ENCODE measurements at regions not wholly inside any gene's neighbourhood (a gene's known extent, or its start where the extent isn't known, plus 50 kb on each side); places are given as distances from the start of the nearest gene placed in this dataset.

DNA sequence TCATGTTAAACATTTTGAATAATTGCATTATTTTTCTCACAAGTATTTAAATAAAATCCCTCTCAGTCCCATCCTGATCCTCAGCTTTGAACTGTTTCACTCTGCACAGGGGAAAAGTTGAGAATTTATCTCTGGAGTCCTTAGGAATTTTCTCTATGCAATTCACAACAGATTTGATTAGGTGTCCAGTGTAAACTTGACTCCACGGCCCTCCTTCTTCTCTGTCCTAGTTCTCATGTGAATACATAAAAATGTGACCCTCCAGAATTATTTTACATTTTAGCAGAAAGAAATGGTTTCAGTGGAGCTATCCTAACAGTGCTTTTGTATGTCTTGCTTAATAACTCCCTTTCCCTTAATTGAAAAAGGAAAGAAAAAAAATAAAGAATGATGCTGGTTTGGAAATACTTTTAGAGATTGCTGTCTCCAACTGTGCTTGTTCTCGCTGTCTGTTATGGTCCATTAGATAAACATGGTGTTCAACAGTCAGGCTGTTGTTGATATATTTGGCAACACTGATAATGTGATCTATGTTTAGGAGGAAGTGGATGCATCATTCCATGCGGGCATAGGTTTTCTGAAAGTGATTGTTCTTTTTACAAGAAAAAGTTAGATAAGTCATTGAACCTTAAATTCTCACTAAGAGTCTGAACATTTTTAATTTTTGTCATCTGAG lies 599.4 kb upstream of the CITED2 start:
- CTCF ChIA-PET (ENCODE audit: low intra/inter-chr PET ratio) = no interaction called here
- DNase-seq (ENCODE audit: extremely low read depth in 1 of 4, low spot score in 3 of 4) (peak in 2 of 4 experiments; percentile 40 to 73), ATAC-seq (peak; percentile 92), FAIRE-seq (peak; percentile 80)
- Histone ChIP-seq H3K36me3 (ENCODE audit: control insufficient read depth, insufficient read depth, low read length) (no peaks in the 10 kb centered on the region), H3K9ac (ENCODE audit: insufficient read depth in 1 of 2, low read depth in 2 of 2, low read length in 2 of 2) (no peak overlapping the region; a peak in 1 of 4 replicates), H3K9me1 (ENCODE audit: control insufficient read depth, insufficient read depth, low read length) (no peaks in the 10 kb centered on the region), H3K79me2 (ENCODE audit: control insufficient read depth, insufficient read depth, low read length) (no peaks in the 10 kb centered on the region), H3K4me1 (replicated peaks in 1 of 2; ENCODE audit: control insufficient read depth in 2 of 2, insufficient read depth in 2 of 2, low read length in 2 of 2) (peaks cover 0 to 9% of the 10 kb centered on the region in 2 experiments; a peak in 2 of 5 replicates), H3K9me3 (replicated peaks; ENCODE audit: control insufficient read depth, insufficient read depth, low read depth, low read length) (no peaks in the 10 kb centered on the region), H4K20me1 (replicated peaks; ENCODE audit: control insufficient read depth, insufficient read depth, low read length) (no peaks in the 10 kb centered on the region), H3K4me3 (no peak overlapping the region), H3K4me2 (ENCODE audit: insufficient read depth, low read length) (no peak overlapping the region), H2AFZ (ENCODE audit: low read depth, low read length) (peak overlapping the region; percentile 41), H3K27ac (ENCODE audit: extremely low read depth, low read depth, low read length) (peak overlapping the region; percentile 45; the same call in 2 of the 3 replicates), H3K27me3 (ENCODE audit: control insufficient read depth in 2 of 2, insufficient read depth in 2 of 2, low read length in 2 of 2) (no peaks in the 10 kb centered on the region)
- 2% methylated on average over 3 of the region's 3 CpGs for WGBS (ENCODE audit: insufficient coverage, low coverage, missing lambda C conversion rate)
- no TSS peak for BruUV-seq (replicated peaks)
- POLR2A ChIA-PET = interaction anchor here (1.2 kb wide), 1 partner anchor 9 kb away, joined by 3 read pairs; no protein-coding TSS in a partner anchor
- in situ Hi-C loops (cut with MboI) = no loop called here
- intact Hi-C loops (cut with micrococcal nuclease) = loop anchor here (5.0 kb wide), 1 partner anchor 37 kb away; no protein-coding TSS in a partner anchor
- TF ChIP-seq TCF7L2 (IDR thresholded peaks at IDR 0.05; ENCODE audit: low read depth, low read length) (no peak), SP1 (CRISPR knock-in tag; IDR thresholded peaks at IDR 0.05) (no peak), EGR1 (conservative IDR thresholded peaks at IDR 0.05) (no peak), RBM17 (IDR thresholded peaks at IDR 0.05; ENCODE audit: borderline replicate concordance, low read depth, low read length) (no peak), GABPB1 (CRISPR knock-in tag; IDR thresholded peaks at IDR 0.05) (no peak), ZNF212 (CRISPR knock-in tag; IDR thresholded peaks at IDR 0.05) (no peak), JUNB (CRISPR knock-in tag; conservative IDR thresholded peaks at IDR 0.05) (no peak), ZFX (CRISPR knock-in tag; IDR thresholded peaks at IDR 0.05) (no peak)
- TF ChIP-seq, protein P1, sequence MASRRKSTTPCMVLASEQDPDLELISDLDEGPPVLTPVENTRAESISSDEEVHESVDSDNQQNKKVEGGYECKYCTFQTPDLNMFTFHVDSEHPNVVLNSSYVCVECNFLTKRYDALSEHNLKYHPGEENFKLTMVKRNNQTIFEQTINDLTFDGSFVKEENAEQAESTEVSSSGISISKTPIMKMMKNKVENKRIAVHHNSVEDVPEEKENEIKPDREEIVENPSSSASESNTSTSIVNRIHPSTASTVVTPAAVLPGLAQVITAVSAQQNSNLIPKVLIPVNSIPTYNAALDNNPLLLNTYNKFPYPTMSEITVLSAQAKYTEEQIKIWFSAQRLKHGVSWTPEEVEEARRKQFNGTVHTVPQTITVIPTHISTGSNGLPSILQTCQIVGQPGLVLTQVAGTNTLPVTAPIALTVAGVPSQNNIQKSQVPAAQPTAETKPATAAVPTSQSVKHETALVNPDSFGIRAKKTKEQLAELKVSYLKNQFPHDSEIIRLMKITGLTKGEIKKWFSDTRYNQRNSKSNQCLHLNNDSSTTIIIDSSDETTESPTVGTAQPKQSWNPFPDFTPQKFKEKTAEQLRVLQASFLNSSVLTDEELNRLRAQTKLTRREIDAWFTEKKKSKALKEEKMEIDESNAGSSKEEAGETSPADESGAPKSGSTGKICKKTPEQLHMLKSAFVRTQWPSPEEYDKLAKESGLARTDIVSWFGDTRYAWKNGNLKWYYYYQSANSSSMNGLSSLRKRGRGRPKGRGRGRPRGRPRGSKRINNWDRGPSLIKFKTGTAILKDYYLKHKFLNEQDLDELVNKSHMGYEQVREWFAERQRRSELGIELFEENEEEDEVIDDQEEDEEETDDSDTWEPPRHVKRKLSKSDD (conservative IDR thresholded peaks at IDR 0.05; ENCODE audit: low read length) = no peak
- TF ChIP-seq, protein P2, sequence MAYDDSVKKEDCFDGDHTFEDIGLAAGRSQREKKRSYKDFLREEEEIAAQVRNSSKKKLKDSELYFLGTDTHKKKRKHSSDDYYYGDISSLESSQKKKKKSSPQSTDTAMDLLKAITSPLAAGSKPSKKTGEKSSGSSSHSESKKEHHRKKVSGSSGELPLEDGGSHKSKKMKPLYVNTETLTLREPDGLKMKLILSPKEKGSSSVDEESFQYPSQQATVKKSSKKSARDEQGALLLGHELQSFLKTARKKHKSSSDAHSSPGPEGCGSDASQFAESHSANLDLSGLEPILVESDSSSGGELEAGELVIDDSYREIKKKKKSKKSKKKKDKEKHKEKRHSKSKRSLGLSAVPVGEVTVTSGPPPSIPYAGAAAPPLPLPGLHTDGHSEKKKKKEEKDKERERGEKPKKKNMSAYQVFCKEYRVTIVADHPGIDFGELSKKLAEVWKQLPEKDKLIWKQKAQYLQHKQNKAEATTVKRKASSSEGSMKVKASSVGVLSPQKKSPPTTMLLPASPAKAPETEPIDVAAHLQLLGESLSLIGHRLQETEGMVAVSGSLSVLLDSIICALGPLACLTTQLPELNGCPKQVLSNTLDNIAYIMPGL (CRISPR knock-in tag; IDR thresholded peaks at IDR 0.05) = no peak
- TF ChIP-seq, protein P3, sequence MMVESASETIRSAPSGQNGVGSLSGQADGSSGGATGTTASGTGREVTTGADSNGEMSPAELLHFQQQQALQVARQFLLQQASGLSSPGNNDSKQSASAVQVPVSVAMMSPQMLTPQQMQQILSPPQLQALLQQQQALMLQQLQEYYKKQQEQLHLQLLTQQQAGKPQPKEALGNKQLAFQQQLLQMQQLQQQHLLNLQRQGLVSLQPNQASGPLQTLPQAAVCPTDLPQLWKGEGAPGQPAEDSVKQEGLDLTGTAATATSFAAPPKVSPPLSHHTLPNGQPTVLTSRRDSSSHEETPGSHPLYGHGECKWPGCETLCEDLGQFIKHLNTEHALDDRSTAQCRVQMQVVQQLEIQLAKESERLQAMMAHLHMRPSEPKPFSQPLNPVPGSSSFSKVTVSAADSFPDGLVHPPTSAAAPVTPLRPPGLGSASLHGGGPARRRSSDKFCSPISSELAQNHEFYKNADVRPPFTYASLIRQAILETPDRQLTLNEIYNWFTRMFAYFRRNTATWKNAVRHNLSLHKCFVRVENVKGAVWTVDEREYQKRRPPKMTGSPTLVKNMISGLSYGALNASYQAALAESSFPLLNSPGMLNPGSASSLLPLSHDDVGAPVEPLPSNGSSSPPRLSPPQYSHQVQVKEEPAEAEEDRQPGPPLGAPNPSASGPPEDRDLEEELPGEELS (CRISPR knock-in tag; IDR thresholded peaks at IDR 0.05; ENCODE audit: borderline replicate concordance) = no peak
- TF ChIP-seq, protein P4, sequence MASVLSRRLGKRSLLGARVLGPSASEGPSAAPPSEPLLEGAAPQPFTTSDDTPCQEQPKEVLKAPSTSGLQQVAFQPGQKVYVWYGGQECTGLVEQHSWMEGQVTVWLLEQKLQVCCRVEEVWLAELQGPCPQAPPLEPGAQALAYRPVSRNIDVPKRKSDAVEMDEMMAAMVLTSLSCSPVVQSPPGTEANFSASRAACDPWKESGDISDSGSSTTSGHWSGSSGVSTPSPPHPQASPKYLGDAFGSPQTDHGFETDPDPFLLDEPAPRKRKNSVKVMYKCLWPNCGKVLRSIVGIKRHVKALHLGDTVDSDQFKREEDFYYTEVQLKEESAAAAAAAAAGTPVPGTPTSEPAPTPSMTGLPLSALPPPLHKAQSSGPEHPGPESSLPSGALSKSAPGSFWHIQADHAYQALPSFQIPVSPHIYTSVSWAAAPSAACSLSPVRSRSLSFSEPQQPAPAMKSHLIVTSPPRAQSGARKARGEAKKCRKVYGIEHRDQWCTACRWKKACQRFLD (CRISPR knock-in tag; IDR thresholded peaks at IDR 0.05) = 0 out of 2 replicates have a peak, but pooled peaks have one; percentile 42

Data from K562 (cell line).